C4-2B (cell line): ENCODE measurements at regions not wholly inside any gene's neighbourhood (a gene's known extent, or its start where the extent isn't known, plus 50 kb on each side); places are given as distances from the start of the nearest gene placed in this dataset.

ENCODE experiments used
- H3K27ac ChIP-seq: fragments of 450-650 bp; 2 replicates; pipeline ENCODE4 v1.5.1; 2017
- CTCF ChIP-seq: fragments of 450-650 bp; conservative IDR thresholded peaks from 2 replicates; pipeline ENCODE4 v1.5.1; 2017; ENCODE audit warnings: mild to moderate bottlenecking
- ZFX ChIP-seq: fragments of 450-650 bp; IDR thresholded peaks from 2 replicates; pipeline ENCODE4 v1.6.1; 2017

GRCh38 chr2:234730066-234730640 lies 221.7 kb upstream of the SH3BP4 start:
- H3K27ac ChIP-seq, result no peak overlapping the region
- TF ChIP-seq CTCF, result no peak
- TF ChIP-seq ZFX, result no peak

GRCh38 chr2:234725528-234726264 lies 226.1 kb upstream of the SH3BP4 start:
- TF ChIP-seq ZFX, result no peak
- TF ChIP-seq CTCF, result no peak
- no peak overlapping the region for H3K27ac ChIP-seq

DNA sequence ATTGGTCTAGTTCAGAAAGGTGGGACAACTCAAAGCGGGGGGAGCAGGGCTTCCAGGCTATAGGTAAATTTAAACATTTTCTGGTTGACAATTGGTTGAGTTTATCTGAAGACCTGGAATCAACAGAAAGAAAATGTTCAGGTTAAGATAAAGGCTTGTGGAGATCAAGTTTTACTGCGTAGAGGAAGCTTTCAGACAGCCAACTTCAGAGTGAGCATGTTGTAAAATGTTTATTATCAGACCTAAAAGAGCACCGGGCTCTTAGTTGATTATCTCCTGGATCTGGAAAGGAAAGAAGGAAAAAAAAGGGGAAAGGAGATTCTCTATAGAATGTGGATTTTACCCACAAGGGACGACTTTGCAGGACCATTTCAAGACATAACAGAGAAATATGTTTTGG lies 227.0 kb upstream of the SH3BP4 start:
- TF ChIP-seq ZFX, result no peak
- no peak for TF ChIP-seq CTCF

DNA sequence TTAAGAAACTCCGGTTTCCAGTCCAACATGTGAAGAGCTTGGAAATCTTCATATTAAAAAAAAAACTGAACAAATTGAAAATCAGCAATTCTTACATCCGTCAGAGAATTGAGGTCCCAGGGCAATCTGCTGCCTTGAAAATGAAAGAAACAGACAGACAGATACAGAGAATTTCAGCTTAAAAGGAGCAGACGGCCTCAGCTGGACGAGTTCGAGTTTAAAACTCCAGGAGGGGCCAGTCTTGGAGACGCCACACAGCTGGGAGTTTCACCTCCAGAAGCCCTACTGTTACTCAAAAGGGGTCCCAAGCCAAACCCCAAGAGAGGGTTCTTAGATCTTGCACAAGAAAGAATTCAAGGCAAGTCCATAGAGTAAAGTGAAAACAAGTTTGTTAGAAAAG lies 226.5 kb upstream of the ARL4C start:
- H3K27ac ChIP-seq, result peak overlapping the region; percentile 47; the same call in 1 of the 2 replicates
- no peak for TF ChIP-seq ZFX
- no peak for TF ChIP-seq CTCF

More for the DNA sequence above, 227.0 kb upstream of the SH3BP4 start:
- H3K27ac ChIP-seq, result peak overlapping the region; percentile 47; the same call in 1 of the 2 replicates

GRCh38 chr2:234722176-234722575 lies 225.3 kb upstream of the ARL4C start:
- TF ChIP-seq ZFX (no peak), CTCF (no peak)

GRCh38 chr2:234719116-234719716 lies 222.3 kb upstream of the ARL4C start:
- no peak overlapping the region for H3K27ac ChIP-seq
- no peak for TF ChIP-seq ZFX
- no peak for TF ChIP-seq CTCF

More at GRCh38 chr2:234722176-234722575, 225.3 kb upstream of the ARL4C start:
- H3K27ac ChIP-seq, result no peak overlapping the region

DNA sequence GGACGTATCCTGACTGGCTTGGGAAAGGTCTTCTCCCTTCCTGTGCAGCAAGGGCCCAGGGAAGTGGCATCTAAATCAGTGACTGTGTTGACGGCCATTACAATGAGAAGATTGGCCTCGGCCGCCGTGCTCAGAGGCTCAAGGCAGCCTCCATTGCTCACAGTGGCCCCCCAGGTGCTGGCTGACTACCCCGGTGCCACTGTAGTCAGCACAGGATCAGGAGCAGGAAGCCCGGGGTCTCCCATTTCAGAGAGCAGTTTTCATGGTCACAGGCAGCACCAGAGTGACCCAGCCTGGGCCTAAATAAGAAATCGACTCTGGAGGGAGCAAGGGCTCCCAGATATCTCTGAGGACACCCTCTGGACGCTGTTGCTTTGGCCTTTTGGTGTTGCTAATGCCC lies 219.4 kb upstream of the ARL4C start:
- no peak for TF ChIP-seq ZFX
- H3K27ac ChIP-seq, result no peak overlapping the region
